ENCODE measurements at regions not wholly inside any gene's neighbourhood (a gene's known extent, or its start where the extent isn't known, plus 50 kb on each side); places are given as distances from the start of the nearest gene placed in this dataset.

DNA sequence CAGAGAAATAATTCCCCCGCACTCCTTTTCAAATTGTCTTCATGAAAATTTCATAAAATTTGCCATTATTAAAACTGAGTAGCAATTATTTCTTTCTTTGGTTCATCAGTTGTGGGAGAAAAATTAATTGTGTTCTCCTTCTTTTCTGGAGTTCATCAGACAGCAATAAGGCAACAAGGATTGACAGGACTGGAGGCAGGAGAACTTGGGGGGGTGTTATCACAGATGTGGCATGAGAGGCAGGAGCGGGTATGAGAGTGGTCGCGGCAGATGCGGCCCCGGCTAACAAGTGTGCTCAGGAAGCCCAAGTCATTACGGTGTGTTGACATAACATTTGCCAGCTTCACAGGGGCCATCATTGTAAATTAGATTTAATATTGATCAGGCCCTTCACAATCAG lies 306.6 kb upstream of the TMPO start:
- H3K9ac ChIP-seq (ENCODE audit: low read length), result no peak overlapping the region
- no peaks in the 10 kb centered on the region for H3K9me3 ChIP-seq (ENCODE audit: low read length)
- H2AFZ ChIP-seq (ENCODE audit: low read depth, low read length), result no peak overlapping the region
- H3K27ac ChIP-seq (ENCODE audit: low read length), result no peak overlapping the region
- H3K27me3 ChIP-seq (ENCODE audit: insufficient read depth, low read depth, low read length), result no peaks in the 10 kb centered on the region
- H4K20me1 ChIP-seq (ENCODE audit: insufficient read depth), result no peaks in the 10 kb centered on the region
- H3K4me3 ChIP-seq (ENCODE audit: low read length), result no peak overlapping the region
- no peaks in the 10 kb centered on the region for H3K79me2 ChIP-seq (replicated peaks; ENCODE audit: insufficient read depth, low read length)
- H3K36me3 ChIP-seq (ENCODE audit: insufficient read depth, low read length), result no peaks in the 10 kb centered on the region
- H3K4me2 ChIP-seq (ENCODE audit: low read length), result no peak overlapping the region
- no peak for TF ChIP-seq SMC3 (conservative IDR thresholded peaks at IDR 0.05; ENCODE audit: poor library complexity)
- TF ChIP-seq, protein P1, sequence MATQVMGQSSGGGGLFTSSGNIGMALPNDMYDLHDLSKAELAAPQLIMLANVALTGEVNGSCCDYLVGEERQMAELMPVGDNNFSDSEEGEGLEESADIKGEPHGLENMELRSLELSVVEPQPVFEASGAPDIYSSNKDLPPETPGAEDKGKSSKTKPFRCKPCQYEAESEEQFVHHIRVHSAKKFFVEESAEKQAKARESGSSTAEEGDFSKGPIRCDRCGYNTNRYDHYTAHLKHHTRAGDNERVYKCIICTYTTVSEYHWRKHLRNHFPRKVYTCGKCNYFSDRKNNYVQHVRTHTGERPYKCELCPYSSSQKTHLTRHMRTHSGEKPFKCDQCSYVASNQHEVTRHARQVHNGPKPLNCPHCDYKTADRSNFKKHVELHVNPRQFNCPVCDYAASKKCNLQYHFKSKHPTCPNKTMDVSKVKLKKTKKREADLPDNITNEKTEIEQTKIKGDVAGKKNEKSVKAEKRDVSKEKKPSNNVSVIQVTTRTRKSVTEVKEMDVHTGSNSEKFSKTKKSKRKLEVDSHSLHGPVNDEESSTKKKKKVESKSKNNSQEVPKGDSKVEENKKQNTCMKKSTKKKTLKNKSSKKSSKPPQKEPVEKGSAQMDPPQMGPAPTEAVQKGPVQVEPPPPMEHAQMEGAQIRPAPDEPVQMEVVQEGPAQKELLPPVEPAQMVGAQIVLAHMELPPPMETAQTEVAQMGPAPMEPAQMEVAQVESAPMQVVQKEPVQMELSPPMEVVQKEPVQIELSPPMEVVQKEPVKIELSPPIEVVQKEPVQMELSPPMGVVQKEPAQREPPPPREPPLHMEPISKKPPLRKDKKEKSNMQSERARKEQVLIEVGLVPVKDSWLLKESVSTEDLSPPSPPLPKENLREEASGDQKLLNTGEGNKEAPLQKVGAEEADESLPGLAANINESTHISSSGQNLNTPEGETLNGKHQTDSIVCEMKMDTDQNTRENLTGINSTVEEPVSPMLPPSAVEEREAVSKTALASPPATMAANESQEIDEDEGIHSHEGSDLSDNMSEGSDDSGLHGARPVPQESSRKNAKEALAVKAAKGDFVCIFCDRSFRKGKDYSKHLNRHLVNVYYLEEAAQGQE (IDR thresholded peaks at IDR 0.05; ENCODE audit: borderline replicate concordance), result no peak
- no peak for TF ChIP-seq TAF1 (IDR thresholded peaks at IDR 0.05; ENCODE audit: low read depth)
- TF ChIP-seq MXI1 (conservative IDR thresholded peaks at IDR 0.05; ENCODE audit: poor library complexity, severe bottlenecking), result no peak
- TF ChIP-seq EP300 (conservative IDR thresholded peaks at IDR 0.05; ENCODE audit: poor library complexity, severe bottlenecking), result no peak
- no peak for TF ChIP-seq RAD21 (conservative IDR thresholded peaks at IDR 0.05)
- TF ChIP-seq POLR2AphosphoS5 (IDR thresholded peaks at IDR 0.05), result no peak
- TF ChIP-seq EZH2 (IDR thresholded peaks at IDR 0.05; ENCODE audit: borderline replicate concordance, insufficient read depth, low read length, poor library complexity, severe bottlenecking), result no peak
- TF ChIP-seq, protein P2, sequence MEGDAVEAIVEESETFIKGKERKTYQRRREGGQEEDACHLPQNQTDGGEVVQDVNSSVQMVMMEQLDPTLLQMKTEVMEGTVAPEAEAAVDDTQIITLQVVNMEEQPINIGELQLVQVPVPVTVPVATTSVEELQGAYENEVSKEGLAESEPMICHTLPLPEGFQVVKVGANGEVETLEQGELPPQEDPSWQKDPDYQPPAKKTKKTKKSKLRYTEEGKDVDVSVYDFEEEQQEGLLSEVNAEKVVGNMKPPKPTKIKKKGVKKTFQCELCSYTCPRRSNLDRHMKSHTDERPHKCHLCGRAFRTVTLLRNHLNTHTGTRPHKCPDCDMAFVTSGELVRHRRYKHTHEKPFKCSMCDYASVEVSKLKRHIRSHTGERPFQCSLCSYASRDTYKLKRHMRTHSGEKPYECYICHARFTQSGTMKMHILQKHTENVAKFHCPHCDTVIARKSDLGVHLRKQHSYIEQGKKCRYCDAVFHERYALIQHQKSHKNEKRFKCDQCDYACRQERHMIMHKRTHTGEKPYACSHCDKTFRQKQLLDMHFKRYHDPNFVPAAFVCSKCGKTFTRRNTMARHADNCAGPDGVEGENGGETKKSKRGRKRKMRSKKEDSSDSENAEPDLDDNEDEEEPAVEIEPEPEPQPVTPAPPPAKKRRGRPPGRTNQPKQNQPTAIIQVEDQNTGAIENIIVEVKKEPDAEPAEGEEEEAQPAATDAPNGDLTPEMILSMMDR (IDR thresholded peaks at IDR 0.05; ENCODE audit: poor library complexity, severe bottlenecking), result no peak
- no peaks in the 10 kb centered on the region for H3K9me2 ChIP-seq (ENCODE audit: insufficient read depth, low read length)
- H3F3A ChIP-seq (ENCODE audit: insufficient read depth, low read length, poor library complexity, severe bottlenecking), result no peaks in the 10 kb centered on the region

DNA sequence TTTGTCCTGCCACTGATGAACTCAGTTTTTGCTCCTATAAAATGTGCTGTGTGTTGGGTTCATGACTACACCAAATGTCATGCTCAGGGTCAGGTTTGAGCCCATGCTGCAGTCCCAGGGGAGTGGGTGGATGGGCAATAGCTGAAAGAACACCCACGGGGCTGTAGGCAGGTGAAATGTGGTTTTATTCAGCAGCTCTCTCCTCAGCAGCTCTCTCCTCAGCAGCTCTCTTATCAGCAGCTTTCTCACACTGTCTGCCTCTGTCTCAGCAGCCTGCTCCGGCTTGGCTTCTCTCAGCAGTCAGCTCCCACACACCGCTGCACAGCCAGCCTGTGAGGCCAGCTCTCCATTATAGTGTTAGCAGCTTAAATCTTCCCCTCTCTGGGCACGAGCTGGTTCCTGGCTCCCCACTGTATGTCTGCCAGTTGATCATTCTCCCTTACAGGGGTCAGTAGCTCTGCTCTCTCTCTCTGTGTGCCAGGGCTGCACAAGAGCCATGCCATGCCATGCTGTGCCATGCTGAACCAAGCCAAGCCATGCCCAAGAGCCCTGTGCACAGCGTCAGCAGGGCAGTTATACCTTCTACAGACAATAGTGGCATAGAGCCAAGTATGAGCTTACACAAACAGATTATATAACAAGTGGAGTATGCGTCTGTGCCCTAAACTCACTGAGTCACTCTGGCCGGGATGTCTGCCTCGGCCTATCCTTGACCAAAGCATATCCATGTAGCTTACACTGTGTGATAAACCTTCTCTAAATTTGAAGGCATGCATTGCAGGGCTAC lies 303.3 kb upstream of the TMPO start:
- Histone ChIP-seq H3K9me3 (ENCODE audit: low read length) (no peaks in the 10 kb centered on the region), H3K36me3 (ENCODE audit: insufficient read depth, low read length) (no peaks in the 10 kb centered on the region), H3K9ac (ENCODE audit: low read length) (no peak overlapping the region), H3K9me2 (ENCODE audit: insufficient read depth, low read length) (no peaks in the 10 kb centered on the region), H3K27me3 (ENCODE audit: insufficient read depth, low read depth, low read length) (no peaks in the 10 kb centered on the region), H3F3A (ENCODE audit: insufficient read depth, low read length, poor library complexity, severe bottlenecking) (no peaks in the 10 kb centered on the region), H3K4me2 (ENCODE audit: low read length) (no peak overlapping the region), H4K20me1 (ENCODE audit: insufficient read depth) (no peaks in the 10 kb centered on the region), H3K79me2 (replicated peaks; ENCODE audit: insufficient read depth, low read length) (no peaks in the 10 kb centered on the region), H3K27ac (ENCODE audit: low read length) (no peak overlapping the region), H2AFZ (ENCODE audit: low read depth, low read length) (no peak overlapping the region), H3K4me3 (ENCODE audit: low read length) (no peak overlapping the region)
- TF ChIP-seq RAD21 (conservative IDR thresholded peaks at IDR 0.05), result no peak
- TF ChIP-seq EZH2 (IDR thresholded peaks at IDR 0.05; ENCODE audit: borderline replicate concordance, insufficient read depth, low read length, poor library complexity, severe bottlenecking), result no peak
- TF ChIP-seq TAF1 (IDR thresholded peaks at IDR 0.05; ENCODE audit: low read depth), result no peak
- TF ChIP-seq MXI1 (conservative IDR thresholded peaks at IDR 0.05; ENCODE audit: poor library complexity, severe bottlenecking), result no peak
- TF ChIP-seq, protein P2 (IDR thresholded peaks at IDR 0.05; ENCODE audit: poor library complexity, severe bottlenecking), result no peak
- no peak for TF ChIP-seq SMC3 (conservative IDR thresholded peaks at IDR 0.05; ENCODE audit: poor library complexity)
- no peak for TF ChIP-seq EP300 (conservative IDR thresholded peaks at IDR 0.05; ENCODE audit: poor library complexity, severe bottlenecking)
- TF ChIP-seq, protein P1 (IDR thresholded peaks at IDR 0.05; ENCODE audit: borderline replicate concordance), result no peak
- no peak for TF ChIP-seq POLR2AphosphoS5 (IDR thresholded peaks at IDR 0.05)

Data from neural cell (in vitro differentiated cells).